Tibial artery (tissue), 4 donors: ENCODE measurements at regions not wholly inside any gene's neighbourhood (a gene's known extent, or its start where the extent isn't known, plus 50 kb on each side); places are given as distances from the start of the nearest gene placed in this dataset.

Experiments
- DNase-seq, 2 donors: peaks; one replicate each; pipeline ENCODE4 v3.0.0-alpha.2; 2019
- H3K27ac ChIP-seq, 2 donors: fragments of 200-600 bp; sonication (generic) in 1 of 2; 1 replicate in 1 of 2; 2 replicates in 1 of 2; pipeline ENCODE4 v1.5.1; 2018 to 2019; ENCODE audit warnings: mild to moderate bottlenecking in 1 of 2
- H3K27me3 ChIP-seq, 2 donors: fragments of 200-600 bp; sonication (generic) in 1 of 2; one replicate each; pipeline versions ENCODE4 v1.5.1 to v1.6.0; 2016 to 2019
- H3K36me3 ChIP-seq, 3 donors: fragments of 200-600 bp; sonication (generic) in 2 of 3; one replicate each; pipeline ENCODE4 v1.5.1; 2016 to 2019; ENCODE audit warnings: mild to moderate bottlenecking in 2 of 3
- H3K4me1 ChIP-seq, 4 donors: fragments of 200-600 bp; sonication (generic) in 2 of 4; 1 replicate in 3 of 4; 2 replicates in 1 of 4; pipeline ENCODE4 v1.5.1; 2016 to 2019
- H3K4me3 ChIP-seq, 2 donors: fragments of 200-600 bp; sonication (generic) in 1 of 2; 1 replicate in 1 of 2; 2 replicates in 1 of 2; pipeline ENCODE4 v1.5.1; 2018 to 2019; ENCODE audit warnings: mild to moderate bottlenecking in 2 of 2
- H3K9me3 ChIP-seq, 3 donors: fragments of 200-600 bp; sonication (generic) in 1 of 3; one replicate each; pipeline ENCODE4 v1.5.1; 2016 to 2019
- intact Hi-C: fragments of 100-400 bp; cut with DNase I; formaldehyde crosslinking; loops from one replicate; pipeline ENCODE4 v1.15.0; 2023; ENCODE audit warnings: low total_unique reads
- TF ChIP-seq, protein P1 (sequence below), 2 experiments: fragments of 200-600 bp in 1 of 2; fragments of 450-650 bp in 1 of 2; IDR thresholded peaks; one replicate each; pipeline ENCODE4 v1.5.1; 2017 to 2019; ENCODE audit warnings: antibody characterized with exemption in 2 of 2, mild to moderate bottlenecking in 1 of 2, moderate library complexity in 1 of 2

DNA sequence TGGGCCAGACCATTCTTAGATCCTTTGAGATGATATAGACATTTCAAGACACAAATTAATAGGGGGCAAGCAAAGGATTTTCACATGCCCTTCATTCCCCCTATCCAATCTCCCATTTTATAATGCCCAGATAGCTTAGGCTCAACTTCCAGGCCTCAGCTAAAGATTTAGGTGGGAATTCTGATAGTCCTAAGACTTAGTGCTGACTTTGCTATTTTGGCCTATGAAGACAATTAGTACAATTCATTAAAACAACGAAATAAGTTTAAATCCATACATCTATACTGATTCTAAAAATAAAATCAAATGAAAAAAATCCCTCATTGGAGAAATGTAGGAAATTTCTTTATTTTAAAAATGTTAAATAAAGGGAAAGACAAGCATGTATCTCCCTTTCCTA lies 259.5 kb downstream of the CBLN4 start:
- H3K4me1 ChIP-seq: no peaks in the 10 kb centered on the region
- H3K27me3 ChIP-seq: no peaks in the 10 kb centered on the region
- intact Hi-C loops: no loop called here
- H3K9me3 ChIP-seq: no peaks in the 10 kb centered on the region
- DNase-seq: no peak
- H3K36me3 ChIP-seq: no peaks in the 10 kb centered on the region
- H3K4me3 ChIP-seq: no peak overlapping the region
- H3K27ac ChIP-seq: no peak overlapping the region
- TF ChIP-seq, protein P1, sequence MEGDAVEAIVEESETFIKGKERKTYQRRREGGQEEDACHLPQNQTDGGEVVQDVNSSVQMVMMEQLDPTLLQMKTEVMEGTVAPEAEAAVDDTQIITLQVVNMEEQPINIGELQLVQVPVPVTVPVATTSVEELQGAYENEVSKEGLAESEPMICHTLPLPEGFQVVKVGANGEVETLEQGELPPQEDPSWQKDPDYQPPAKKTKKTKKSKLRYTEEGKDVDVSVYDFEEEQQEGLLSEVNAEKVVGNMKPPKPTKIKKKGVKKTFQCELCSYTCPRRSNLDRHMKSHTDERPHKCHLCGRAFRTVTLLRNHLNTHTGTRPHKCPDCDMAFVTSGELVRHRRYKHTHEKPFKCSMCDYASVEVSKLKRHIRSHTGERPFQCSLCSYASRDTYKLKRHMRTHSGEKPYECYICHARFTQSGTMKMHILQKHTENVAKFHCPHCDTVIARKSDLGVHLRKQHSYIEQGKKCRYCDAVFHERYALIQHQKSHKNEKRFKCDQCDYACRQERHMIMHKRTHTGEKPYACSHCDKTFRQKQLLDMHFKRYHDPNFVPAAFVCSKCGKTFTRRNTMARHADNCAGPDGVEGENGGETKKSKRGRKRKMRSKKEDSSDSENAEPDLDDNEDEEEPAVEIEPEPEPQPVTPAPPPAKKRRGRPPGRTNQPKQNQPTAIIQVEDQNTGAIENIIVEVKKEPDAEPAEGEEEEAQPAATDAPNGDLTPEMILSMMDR (IDR thresholded peaks at IDR 0.05): no peak

DNA sequence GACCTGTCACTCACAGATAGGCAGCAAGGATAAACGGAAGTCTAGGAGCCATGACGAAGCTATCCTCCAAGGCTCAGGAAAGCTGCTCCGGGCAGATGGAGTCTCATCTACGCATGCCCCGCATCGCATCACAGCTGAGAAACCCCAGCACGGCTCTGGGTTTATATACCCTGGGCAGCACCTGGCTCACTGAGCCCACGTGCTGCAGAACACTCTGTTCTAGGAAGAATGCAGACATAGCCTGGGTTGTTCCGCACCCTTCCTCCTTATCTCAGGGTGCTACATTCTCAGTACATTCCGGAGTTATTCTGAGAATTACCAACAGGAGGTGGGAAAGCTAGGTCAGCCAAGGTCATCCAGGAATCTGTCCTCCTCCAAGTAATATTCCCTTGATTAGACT lies 260.4 kb downstream of the CBLN4 start:
- intact Hi-C loops: no loop called here
- Histone ChIP-seq H3K4me1 (no peaks in the 10 kb centered on the region), H3K27ac (no peak overlapping the region), H3K4me3 (no peak overlapping the region), H3K27me3 (no peaks in the 10 kb centered on the region), H3K36me3 (no peaks in the 10 kb centered on the region), H3K9me3 (no peaks in the 10 kb centered on the region)
- no peak for DNase-seq
- TF ChIP-seq, protein P1 (IDR thresholded peaks at IDR 0.05): no peak

DNA sequence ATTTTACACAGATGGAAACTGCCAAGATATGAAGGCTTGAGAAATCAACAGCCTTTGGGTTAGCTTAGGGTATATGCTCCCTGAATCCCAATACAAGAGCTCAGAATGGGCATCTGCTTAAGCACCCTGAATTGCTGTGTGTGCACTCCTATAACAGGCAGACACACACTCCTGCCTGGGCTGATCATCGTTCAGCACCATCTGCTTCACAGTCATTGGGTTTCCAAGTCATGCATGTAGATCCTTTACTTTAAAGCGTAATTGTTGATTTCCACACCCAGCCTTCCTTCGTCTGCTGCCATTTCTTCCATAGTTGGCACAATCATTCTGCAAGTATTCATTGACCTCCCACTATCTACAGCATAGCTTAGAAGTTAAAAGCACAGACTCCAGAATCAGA lies 263.5 kb downstream of the CBLN4 start:
- TF ChIP-seq, protein P1 (IDR thresholded peaks at IDR 0.05): no peak
- DNase-seq: no peak
- H3K27ac ChIP-seq: no peak overlapping the region
- H3K27me3 ChIP-seq: no peaks in the 10 kb centered on the region
- intact Hi-C loops: no loop called here
- no peaks in the 10 kb centered on the region for H3K9me3 ChIP-seq
- no peaks in the 10 kb centered on the region for H3K36me3 ChIP-seq
- no peak overlapping the region for H3K4me3 ChIP-seq
- no peaks in the 10 kb centered on the region for H3K4me1 ChIP-seq

DNA sequence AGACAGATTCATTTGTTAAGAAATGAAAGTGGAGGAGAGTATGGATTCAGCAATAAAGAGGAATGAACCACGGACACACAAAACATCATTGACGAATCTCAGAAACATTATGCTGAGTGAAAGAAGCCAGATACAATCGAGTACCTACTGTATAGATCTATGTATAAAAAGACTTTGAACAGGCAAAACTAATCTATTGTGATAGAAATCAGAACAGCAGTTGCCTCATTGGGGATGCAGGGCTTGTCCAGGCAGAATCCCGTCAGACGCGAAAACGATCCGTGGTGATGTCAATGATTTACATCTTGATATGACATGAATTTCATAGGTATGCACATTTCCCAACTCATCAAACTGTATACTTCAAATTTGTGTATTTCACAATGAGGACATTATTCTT lies 265.2 kb downstream of the CBLN4 start:
- intact Hi-C loops: no loop called here
- no peak overlapping the region for H3K4me3 ChIP-seq
- H3K27me3 ChIP-seq: no peaks in the 10 kb centered on the region
- no peaks in the 10 kb centered on the region for H3K4me1 ChIP-seq
- no peaks in the 10 kb centered on the region for H3K36me3 ChIP-seq
- TF ChIP-seq, protein P1 (IDR thresholded peaks at IDR 0.05): no peak
- no peaks in the 10 kb centered on the region for H3K9me3 ChIP-seq
- H3K27ac ChIP-seq: no peak overlapping the region
- no peak for DNase-seq

DNA sequence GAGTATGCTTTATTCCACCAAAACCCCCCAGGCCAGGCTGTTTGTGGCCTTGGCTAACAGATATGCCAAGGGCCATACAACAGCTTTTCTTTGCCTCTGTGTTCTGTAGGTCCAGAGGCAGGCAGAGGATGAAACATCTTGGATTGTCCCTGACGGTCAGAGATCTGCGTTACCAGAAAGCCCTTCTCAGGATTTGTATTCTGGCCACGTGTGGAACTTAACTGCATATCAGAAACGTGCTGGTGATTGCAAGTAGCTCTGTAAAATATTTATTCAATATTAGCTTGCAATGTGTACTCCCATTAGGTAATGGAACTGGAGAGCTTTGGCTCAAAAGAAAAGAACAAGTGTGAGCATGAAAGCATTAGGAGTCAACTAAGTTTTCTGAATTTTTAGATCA lies 275.0 kb downstream of the CBLN4 start:
- TF ChIP-seq, protein P1 (IDR thresholded peaks at IDR 0.05): no peak
- no peak overlapping the region for H3K27ac ChIP-seq
- H3K4me3 ChIP-seq: no peak overlapping the region
- H3K36me3 ChIP-seq: no peaks in the 10 kb centered on the region
- H3K9me3 ChIP-seq: no peaks in the 10 kb centered on the region
- no peak for DNase-seq
- H3K4me1 ChIP-seq: no peaks in the 10 kb centered on the region
- intact Hi-C loops: no loop called here
- H3K27me3 ChIP-seq: no peaks in the 10 kb centered on the region

DNA sequence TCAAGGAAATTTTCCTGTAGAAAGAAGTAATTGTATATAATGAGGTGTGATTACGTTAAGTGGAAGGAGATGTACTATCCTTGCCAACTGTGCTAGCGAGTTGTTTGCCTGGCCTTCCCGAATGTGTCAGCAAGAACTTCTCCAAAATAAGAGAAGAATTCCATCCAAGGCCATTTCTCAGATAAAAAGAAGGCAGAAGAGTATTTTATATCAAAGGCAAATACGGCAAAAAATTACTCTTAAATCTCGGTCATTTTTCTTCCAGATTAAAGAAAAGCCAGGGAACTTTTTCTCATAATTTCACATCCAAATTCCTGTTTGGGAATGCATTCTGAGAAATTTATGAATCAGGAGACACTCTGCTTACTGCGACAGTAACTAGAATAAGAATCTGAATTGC lies 290.6 kb downstream of the CBLN4 start:
- intact Hi-C loops: no loop called here
- Histone ChIP-seq H3K4me3 (no peak overlapping the region), H3K4me1 (no peaks in the 10 kb centered on the region), H3K36me3 (no peaks in the 10 kb centered on the region), H3K27ac (no peak overlapping the region), H3K9me3 (peaks cover 0 to 4% (median 0%) of the 10 kb centered on the region in 3 donors), H3K27me3 (no peaks in the 10 kb centered on the region)
- DNase-seq: no peak
- TF ChIP-seq, protein P1 (IDR thresholded peaks at IDR 0.05): no peak
